GM21367 (cell line): ENCODE measurements at regions not wholly inside any gene's neighbourhood (a gene's known extent, or its start where the extent isn't known, plus 50 kb on each side); places are given as distances from the start of the nearest gene placed in this dataset.

Source experiments
- ATAC-seq: cut with Tn5 transposase; IDR thresholded peaks from one replicate; pipeline ENCODE4 v1.9.1; 2021; ENCODE audit not compliant: unreplicated experiment

DNA sequence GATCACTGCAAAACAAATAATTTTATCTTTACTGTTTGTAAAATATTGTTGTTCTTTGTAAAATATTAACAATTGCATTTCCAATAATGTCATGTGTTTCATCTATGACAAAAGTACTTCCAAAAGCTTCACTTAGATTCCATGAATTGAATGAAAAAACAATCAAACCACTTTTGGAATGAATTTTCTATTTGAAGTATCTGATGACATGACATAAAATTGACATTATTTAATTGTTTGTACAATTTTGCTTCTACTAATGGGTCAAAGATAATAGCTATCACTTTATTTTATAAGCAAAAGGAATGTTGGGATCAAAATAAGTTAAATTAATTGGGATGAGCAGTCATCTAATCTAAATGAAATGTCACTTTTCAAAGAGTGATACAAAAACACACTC lies 684.3 kb downstream of the NR2F1-AS1 start:
- no peak for ATAC-seq

DNA sequence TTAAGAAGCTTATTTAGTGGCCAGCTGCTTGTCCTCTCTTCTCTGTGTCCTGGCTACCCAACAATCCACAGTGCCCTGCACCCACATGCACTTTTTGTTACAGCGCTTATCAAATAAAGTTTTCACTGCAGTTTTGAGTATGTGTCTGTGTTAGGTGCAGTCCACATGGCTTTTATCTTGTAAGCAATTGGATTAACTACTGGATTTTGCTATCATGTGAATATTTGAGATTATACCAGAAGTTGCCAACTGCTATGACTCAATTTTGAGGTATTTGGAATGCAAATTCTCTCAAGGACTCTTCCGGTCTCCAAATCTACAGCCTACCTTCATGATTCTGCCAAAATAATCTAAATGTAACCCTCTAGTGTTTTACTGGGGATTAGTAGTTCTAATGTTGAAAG lies 690.2 kb downstream of the NR2F1-AS1 start:
- ATAC-seq, result no peak

DNA sequence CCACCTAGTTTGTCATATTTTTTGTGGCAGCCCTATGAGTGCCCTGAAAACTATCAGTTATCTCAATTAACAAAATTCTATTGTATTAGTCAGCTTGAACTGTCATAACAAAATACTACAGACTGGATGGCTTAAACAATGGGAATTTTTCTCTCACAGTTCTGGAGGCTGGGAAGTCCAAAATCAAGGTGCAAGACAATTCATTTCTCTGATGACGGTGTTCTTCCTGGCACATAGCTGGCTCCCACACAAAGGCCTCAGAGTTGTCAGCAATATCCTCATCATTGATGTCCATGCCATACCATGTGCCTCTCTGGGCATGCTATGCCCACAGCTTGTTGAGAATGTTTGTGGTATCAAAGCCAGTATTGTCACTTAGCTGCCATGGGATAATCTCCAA lies 691.9 kb downstream of the NR2F1-AS1 start:
- ATAC-seq, result no peak

DNA sequence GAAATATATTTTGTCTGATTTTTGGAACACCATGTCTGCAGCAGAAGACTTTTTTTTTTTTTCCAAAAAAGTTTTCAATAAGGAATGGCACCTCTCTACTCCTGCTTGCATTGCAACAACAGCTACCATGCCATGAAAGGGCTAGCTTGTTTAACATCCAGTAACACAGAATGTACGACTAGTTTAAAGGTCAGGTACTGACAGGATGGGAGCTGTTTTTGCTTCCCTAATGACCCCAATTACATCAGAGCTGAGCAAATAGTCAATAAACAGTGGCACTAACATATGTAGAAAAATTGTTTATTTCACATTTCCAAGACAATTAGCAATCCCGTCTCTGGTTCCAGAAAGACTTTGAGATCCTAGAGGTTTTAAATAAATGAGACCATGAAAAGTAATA lies 693.8 kb downstream of the NR2F1-AS1 start:
- no peak for ATAC-seq

DNA sequence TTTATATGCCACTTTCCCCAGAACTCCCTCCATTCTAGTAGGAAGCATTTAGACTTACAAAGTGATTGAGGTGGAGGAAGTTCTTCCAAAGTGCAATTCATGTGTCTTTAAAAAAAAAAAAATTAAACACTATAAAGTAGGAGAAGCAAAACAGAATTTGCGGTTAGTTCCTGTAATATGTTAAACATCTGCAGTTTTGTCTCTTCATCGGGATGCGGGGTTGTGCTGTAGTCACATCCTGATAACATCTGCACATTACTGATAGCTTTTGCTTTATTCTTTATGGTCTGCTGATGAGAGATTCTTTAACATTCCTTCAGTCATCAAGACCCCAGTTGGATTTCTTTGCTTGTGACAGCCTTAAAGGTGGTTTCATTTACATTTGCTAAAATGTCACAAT lies 694.3 kb downstream of the NR2F1-AS1 start:
- ATAC-seq, result no peak

DNA sequence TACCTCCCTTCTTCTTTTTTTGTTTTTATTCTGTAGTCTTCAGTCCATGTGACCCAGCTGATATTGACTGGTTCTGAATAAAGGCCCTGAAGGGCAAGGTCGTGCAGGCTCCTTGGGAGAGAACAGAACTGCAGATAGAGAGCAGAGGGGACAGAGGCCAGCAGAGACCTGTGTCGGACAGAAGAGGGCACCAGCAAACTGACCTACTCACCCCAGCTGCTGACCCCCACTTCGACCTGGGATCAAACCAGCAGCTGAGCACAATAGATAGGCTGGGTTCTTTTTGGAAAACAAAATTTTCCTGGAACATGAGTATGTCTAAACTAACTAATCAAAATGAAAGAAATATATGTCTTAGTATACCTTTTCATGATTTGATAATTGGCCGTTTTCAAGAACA lies 695.1 kb downstream of the NR2F1-AS1 start:
- ATAC-seq, result no peak

DNA sequence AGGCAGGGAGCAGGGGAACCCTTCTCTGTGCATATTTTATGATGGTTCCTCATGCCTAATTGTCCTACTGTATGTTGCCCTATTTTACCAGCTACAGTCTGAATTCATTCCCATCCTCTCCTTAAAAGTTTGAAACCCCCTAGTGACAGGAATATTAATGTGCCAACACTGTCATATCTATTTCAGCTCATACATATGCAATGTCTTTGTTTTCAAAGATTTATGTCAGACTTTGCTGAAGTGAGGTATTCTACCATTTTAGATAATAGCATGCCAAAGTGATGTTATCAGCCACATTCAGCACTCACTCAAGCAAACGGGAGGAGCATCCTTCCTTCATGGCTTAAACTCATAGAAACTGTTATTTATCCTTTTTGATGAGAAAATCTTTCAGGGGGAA lies 696.5 kb downstream of the NR2F1-AS1 start:
- ATAC-seq, result no peak

DNA sequence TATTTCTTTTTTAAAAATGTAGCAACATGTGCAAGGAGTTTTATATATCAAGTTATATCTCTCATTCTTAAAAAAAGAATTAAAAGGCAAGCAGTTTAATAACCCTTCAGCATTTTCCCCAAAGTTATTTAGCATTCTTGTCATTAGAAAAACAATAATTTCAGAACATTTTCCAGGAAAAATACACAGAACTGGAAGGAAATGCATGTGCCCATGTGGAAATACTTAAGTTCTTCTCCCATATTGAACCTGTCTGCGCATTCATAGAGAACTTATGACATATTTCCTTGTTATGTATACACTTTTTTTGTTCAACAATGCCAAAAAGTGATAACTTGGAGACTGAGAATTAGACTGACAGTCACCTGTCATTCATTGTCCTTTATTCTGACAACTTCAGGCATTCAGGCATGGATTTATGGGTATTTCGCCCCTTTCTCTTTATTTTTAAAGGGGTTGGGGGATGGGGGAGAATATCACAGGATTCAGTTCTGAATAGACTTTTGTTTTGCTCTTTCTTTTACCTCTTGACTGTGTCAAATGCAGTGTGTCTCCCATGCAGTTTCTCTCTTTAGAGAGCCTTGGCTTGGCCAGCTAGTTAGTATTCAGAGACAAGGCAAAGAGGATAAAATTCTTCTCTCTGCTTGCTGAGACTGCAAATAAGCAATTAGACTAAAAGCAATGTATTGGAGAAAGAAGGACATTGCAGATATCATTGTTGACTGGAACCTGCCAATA lies 701.0 kb downstream of the NR2F1-AS1 start:
- no peak for ATAC-seq

DNA sequence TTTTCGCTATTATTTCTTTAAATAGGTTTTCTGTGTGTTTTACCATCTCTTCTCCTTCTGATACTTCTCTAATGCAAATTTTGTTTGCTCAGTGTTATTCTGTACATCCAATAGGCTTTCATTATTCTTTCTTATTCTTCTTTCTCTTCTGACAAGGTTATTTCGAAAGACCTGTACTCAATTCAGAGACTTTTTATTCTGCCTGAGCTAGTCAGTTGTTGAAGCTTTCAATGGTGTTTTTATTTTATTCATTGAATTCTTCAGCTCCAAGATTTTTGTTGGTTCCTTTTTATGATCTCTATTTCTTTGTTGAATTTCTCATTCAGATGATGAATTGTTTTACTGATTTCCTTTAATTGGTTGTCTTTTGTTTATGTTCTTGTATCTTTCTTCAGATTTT lies 706.2 kb downstream of the NR2F1-AS1 start:
- no peak for ATAC-seq

DNA sequence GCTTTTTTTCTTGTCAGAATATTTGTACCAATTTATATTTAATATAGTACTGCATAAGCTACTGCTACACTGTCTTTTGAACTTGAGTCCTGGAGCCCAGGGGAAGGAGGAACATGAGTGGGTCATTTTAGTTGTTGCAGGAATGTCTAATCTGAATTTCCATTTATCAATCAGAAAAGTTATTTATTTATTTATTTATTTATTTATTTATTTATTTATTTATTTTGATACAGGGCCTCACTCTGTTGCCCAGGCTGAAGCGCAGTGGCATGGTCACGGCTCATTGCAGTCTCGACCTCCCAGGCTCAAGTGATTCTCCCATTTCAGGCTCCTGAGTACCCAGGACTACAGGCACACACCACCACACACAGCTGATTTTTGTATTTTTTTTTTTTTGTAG lies 712.6 kb downstream of the NR2F1-AS1 start:
- no peak for ATAC-seq

DNA sequence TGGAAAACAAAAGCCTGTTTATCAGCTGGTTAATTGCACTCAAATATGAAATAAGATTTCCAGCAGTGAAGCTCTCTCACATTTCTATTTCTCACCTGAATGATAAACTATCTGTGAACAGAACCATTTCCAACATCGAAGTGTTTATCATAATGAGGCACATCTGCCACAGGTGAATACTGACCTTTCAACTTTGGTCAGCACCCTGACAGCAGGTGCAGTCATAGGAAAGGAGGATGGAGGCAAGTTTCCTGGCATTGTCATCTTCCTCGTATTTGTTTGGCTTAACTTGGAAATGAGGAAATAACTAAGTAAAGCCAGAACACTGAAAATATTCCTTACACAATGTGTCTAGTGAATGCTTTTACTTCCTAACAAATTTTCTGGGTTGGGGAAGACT lies 716.4 kb downstream of the NR2F1-AS1 start:
- no peak for ATAC-seq

DNA sequence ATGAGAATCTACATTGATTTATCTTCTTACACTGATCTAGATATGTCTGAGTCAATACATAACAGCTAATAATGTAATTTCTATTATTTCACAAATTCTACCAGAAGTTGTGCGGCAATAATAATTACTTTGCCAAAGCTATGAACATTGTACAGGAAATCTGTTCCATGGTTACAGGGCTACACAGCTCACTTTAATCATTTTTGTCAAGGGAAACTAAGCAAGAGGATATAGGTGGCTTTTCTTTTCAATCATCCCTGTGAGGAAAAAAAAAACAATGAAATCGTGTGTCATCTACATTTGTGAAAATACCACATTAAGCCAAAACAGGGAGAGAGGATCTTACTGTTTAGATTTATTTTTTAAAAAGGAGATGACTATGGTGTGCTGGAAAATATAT lies 717.4 kb downstream of the NR2F1-AS1 start:
- ATAC-seq, result no peak

DNA sequence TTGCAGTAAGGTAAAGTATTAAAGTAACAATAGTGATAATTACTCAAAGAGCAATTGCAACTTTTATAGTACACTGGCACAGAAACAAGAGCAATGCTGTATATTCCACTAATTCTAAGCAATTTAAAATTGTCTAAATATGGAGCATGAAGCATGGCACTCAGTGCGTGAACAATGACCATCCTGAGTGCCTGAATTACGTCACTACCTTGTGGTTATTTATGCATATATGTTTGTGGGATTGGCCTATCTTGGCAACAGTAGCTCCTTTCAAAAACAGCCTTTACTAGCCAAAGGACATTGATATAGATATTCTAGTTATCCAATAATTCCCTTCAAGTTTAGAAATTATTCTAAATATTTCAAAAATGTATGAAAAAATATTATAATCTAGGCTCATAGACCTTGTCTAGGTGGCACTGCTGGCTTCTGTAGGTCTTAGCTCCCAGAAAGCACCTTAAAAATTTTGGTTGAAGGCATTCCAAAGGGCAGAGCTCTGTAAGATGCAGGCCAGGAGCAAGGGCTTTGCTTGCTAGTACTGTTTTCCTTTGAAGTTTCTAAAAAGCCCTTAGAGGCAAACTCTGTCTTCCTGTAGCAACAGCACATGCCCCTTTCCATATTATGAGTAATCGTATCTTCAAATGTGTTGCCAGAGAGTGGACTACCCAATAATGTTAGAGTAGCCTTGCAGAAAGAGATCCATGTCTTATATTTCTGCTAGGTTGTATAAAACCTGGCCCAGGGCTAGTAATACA lies 719.3 kb downstream of the NR2F1-AS1 start:
- no peak for ATAC-seq

DNA sequence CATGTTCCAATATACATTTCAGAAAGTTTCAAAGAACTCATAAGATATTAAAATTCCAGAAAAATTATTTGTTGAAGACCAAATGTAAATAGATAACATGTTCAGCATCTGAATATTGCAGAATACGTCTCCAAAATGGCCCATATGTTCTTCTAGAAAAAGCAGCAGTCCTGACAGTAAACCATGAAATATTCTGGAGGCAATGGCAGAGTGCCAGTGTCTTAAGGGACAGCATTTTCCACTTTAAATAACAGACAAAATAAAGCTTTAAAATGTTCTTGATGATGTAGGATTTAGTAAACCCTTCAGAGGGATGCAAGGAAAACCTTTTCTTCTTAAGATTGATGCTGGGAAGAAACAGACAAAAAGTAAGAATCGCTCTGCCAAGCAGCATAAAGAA lies 721.0 kb downstream of the NR2F1-AS1 start:
- no peak for ATAC-seq

DNA sequence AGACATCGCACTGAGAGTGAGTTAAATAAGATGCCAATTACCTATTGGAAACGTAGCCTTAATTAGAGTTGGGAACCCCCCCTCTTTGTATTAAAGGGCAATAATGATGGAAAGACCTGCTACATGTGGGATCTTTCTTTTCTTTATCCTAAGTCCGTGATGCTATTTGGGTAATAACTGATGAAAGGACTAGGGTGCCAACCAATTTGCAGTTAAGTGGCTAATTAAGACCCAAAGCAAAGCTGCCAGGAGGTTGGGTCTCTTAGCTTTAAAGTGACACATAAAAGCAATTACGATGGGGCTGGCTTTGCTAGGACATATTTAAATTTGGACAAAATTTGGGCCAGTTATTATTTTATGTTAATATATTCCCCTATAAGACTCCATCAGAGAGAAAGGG lies 728.8 kb downstream of the NR2F1-AS1 start:
- ATAC-seq, result no peak

DNA sequence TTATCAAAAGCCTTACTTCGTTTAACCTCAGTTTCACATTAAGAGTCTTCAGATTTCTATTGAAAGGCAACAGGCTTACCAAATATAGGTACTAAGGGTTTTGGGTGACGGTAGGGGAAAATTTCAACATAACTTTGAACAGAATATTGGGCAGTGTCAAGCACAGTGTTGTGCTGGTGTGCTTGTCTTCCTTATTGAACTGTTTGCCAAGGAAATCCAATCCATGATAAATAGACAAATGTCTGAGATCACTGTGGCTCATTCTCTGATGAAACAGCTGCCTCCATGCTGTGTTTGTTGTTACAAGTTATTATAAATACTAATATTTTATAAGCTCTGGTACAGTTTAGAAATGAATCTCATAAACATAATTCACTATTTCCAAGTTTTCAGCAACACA lies 730.1 kb downstream of the NR2F1-AS1 start:
- ATAC-seq, result no peak

DNA sequence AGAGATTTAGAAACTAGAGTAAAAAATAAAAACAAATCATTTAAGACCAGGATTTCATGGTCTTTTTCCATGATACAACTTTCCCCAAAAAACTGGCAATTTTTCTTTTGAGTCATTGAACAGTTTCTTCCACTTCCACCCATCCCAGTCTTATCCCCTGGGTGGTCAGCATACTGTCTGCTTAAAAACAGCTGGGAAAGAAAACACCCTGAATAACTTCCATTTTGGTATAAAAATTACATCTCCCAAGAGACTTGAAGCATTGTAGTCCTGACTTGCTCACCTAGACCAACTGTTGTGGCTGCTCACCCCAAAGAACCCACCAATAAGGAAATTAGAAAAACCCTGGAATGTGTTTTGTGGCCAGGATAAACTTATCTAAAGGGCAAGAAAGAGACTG lies 731.3 kb downstream of the NR2F1-AS1 start:
- no peak for ATAC-seq

DNA sequence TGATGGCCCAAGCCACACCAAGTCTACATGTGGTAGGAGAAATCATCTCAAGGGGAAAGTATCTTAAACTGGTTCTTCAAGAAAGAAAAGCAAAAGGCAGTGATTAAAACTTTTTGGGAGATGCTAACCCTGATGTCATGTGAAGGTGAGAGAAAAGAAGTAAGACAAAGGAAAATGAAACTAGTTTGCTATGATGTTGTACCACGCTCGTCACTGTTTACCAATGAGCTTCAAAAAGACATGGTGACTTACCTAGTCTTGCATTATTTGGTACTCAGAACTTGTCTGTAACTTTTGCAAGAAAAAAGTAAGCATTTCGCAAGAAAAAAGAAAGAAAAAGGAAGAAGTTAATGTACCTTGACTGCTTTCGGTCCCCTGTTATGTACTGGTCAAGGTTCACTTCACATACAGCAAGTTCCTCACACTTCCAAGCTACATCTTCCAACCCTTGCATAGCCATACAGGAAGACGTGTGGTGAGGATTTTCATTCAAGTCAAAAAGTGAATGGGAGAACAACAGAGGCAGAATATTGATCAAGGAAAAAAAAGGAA lies 739.3 kb downstream of the NR2F1-AS1 start:
- ATAC-seq, result no peak

DNA sequence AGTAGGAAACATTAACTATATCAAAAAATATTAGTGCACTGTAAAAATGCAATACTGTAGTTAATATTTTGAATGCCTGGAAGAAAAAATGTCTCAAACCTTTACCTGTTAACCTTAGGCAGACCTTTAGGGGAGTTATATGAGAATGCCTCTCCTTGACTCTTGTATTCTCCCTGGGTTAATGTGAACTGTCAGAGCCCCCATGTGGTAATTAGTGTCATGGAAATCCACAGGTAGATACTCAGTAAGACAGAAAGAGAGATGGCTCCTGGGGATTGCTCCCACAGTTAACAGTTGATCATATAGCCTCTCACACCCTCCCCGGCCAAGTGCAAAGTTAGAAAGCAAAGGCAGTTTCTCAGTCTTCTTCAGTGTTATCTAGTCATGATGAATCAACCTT lies 742.8 kb downstream of the NR2F1-AS1 start:
- no peak for ATAC-seq

DNA sequence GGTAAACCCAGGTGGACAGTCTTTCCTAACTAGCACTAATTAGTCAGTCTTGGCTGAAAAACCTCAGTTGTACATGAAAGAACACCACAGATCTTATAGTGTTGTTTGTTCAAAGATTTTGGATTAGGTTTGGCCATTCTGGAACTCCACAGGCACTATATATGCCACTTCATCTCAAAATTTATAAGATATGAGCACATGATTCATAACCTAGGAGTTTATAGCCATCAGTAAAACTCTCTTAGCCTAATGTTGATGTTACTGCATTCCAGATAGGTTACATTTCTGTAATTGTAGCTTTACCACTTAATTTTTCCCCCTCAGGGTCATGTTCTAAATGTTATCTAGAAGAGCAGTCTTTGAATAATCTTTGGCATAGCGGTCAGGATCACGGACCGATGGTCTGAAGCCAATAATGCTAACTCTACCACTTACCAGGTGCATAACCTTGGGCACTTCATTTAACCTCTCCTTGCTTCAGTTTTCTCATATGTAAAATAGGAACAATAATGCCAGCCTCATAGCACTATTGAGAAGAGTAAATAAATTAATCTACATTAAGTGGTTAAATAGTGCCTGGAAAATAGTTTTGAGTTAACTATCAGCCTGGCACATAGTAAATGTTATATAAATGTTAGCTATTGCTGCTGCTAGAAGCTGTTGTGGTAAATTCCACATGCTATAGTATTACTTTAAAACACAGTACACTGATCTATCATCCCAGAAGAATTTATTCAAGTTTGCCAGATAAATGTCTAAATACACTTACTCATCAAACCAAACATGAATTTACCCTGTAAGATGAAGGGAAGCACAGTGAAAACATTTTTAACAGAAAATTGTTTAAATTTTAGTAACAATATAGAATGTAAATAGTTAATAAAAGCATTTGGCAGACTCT lies 743.9 kb downstream of the NR2F1-AS1 start:
- no peak for ATAC-seq

DNA sequence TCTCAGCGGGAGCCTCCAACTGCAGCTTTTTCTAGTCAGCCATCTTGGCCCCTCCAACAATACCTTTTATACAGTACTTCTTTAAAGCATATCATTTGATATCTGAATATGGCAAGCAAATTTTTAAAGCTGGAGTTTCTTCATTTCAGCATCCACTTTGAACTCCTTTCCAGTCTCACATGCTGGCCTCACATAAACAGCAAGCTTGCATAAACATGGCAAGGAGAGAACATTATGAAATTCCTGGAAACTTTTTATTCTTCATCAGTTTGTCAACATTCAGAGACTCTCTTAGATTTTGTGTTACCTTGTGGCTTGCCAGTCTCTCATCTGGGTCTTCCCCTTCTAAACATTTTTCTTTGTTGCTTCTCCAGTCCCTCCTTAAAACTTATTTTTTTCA lies 745.3 kb downstream of the NR2F1-AS1 start:
- no peak for ATAC-seq
